Fibroblast of peridontal ligament (primary cell): ENCODE measurements at regions not wholly inside any gene's neighbourhood (a gene's known extent, or its start where the extent isn't known, plus 50 kb on each side); places are given as distances from the start of the nearest gene placed in this dataset.
A peak's percentile ranks its signal among the peaks of the same experiment; 100 is the strongest.
"Not testable (repeated sequence)": the region's sequence is repeated elsewhere in the genome, so short reads cannot be mapped to it uniquely, and the experiment has no call there.

Experiments used
- DNase-seq: peaks from one replicate; pipeline ENCODE4 v3.0.0-alpha.2; 2010; ENCODE audit errors: extremely low read depth

DNA sequence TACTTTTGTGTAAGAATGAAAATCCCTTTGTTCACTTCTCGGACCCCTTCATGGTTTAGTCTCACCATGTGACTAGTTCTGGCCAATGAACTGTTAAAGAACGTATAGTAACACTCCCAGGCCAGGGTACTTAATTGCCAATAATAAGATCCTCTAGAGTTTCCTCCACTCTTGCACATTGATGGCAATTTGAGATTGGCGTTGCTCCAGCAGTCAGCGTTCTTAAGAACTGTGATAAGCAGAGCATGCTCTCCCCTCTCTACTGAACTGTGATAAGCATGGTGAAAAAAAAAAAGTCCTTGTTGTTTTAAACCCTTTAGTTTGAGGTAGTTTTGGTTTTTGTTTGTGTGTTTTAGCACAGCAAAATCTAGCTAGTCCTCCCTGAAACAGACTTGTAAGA, 854.5 kb downstream of the SLC6A15 start:
- DNase-seq = no peak

- DNase-seq = no peak
These were observed 857.8 kb downstream of the SLC6A15 start for GRCh38 chr12:84054811-84055210.

GRCh38 chr12:84047881-84048280, 864.7 kb downstream of the SLC6A15 start:
- no peak for DNase-seq

DNA sequence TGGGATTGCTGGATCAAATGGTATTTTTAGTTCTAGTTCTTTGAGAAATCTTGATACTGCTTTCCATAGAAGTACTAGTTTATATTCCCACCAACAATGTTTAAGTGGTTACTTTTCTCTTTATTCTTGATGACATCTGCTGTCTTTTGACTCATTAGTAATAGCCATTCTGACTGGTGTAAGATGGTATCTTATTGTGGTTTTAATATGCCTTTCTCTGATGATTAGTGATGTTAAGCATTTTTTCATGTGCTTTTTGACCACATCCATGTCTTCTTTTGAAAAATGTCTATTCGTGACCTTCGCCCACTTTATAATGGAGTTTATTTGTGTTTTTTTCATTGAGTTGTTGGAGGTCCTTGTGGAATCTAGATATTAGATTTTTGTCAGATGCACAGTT, 865.7 kb downstream of the SLC6A15 start:
- no peak for DNase-seq

GRCh38 chr12:84043355-84043754, 869.2 kb downstream of the SLC6A15 start:
- DNase-seq = no peak

DNA sequence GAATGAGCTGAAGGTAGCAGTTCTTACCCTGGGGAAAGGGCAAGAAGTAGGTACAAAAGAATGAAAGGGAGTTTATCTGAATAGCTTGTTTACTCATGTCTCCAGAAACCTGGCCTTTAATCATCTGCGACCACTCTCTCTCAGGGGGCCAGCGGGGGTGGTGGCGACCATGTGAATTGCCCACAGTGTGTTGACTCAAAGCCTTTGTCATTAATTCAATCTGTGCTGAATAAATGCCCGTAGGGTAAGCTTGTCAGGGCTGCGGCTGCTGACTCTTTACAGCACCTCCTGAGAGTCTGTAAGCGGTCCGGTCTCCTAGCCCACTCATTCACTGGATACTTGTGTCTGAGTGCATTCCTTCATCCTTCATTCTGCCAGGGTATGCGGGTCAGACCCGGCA, 874.4 kb downstream of the SLC6A15 start:
- no peak for DNase-seq

- DNase-seq = no peak
These were observed 875.7 kb downstream of the SLC6A15 start for GRCh38 chr12:84036912-84037311.

GRCh38 chr12:84035766-84036165, 876.8 kb downstream of the SLC6A15 start:
- no peak for DNase-seq

DNA sequence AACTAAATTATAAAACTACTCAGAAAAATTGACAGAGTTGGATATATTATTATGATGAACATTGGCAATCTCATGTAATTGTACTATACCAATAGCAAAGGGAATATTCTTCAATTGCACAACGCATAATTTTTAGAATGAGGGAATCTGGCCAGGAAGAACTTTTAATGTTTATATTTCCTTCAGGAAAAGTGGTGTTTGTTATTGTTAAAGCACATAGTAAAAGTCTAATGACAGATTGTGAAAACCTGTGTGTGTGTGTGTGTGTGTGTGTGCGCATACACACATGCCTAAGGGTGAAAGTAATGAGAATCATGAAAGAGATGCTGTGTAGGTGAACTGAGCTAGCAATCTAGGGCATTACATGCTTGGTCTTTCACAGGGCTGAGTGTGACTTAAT, 877.7 kb downstream of the SLC6A15 start:
- DNase-seq = peak; percentile 0

- DNase-seq = no peak
These were observed 879.4 kb downstream of the SLC6A15 start for GRCh38 chr12:84033162-84033561.

GRCh38 chr12:84018556-84019179, 893.9 kb downstream of the SLC6A15 start:
- DNase-seq = not testable (repeated sequence)

GRCh38 chr12:84016956-84017355, 895.6 kb downstream of the SLC6A15 start:
- no peak for DNase-seq

DNA sequence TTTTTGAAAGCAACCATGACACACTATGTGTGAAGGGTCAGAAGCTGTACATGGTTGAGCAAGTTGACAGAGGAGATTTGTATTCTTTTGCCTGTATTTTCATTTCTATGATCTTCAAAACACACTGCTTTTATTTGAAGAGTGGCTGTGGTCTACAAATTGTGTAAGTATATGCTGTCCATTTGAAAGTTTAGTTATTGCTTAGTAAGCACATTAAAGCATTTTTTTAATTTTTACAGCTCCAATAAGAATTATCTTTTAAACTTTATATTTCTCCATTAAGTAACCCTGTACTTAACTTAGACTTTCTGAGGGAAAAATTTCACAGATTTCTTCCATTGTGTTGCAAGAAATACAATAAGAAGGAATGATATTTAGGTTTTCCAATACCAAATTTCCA, 915.2 kb downstream of the SLC6A15 start:
- DNase-seq = no peak

DNA sequence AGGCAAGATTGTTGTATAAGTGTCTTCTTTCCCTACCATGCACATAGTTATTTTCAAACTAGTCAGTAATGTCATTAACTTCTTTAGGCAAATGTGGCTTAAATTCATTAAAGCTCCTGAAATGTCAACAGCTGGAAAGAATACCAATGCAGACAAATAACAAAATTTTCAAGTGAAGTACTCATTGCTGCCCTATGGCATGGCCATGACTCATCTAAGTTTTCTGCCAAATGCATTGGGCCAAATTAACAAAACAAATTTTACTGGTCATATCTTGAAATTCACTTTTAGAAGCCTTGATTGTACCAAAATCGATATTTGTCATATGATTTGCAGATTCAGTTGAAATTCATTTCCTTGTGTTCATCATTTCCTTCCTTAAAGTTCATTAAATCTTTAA, 915.9 kb downstream of the SLC6A15 start:
- DNase-seq = peak; percentile 38

DNA sequence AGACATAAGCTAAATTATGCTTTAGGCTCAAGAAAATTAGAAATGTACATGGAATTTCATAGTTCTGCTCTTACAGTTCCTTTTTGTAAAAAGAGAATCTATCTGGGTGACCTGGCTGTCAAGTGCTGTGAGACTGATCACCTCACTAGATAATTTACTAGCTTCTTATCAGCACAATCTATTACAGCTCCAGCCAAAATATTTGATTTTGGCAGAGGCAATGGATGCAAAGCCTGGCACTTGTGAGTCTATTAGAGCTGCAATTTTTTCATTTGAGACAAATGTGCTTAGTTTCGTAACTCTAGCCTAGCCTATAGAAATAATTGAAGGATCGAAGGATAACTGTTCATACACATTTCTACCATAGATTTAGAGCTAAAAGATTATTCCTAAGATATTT, 927.5 kb downstream of the SLC6A15 start:
- DNase-seq = no peak

- DNase-seq = no peak
These were observed 932.2 kb downstream of the SLC6A15 start for GRCh38 chr12:83980398-83980797.

- no peak for DNase-seq
These were observed 932.8 kb downstream of the SLC6A15 start for GRCh38 chr12:83979785-83980184.

GRCh38 chr12:83971781-83972180, 940.8 kb downstream of the SLC6A15 start:
- DNase-seq = no peak

DNA sequence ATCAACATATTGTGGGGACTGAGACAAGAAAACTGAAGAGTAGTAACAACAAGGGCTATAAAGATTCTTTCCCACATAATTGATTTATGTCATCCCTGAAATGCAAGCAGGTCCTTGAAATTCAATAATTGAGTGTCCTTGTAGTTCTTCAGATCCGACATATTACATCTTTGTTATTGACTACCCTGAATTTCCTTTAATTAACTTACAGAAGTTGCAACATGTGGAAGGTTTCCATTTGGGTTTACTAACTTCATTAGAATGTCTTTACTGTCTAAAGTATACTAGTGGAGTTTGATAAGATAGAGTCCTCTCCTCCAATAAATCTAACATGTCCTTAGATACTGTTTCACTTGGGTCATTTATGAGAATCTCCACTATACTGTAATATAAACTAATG, 951.8 kb downstream of the SLC6A15 start:
- no peak for DNase-seq

- peak; percentile 27 for DNase-seq
These were observed 953.6 kb downstream of the SLC6A15 start for GRCh38 chr12:83958997-83959396.

GRCh38 chr12:83954956-83955601, 957.5 kb downstream of the SLC6A15 start:
- no peak for DNase-seq

DNA sequence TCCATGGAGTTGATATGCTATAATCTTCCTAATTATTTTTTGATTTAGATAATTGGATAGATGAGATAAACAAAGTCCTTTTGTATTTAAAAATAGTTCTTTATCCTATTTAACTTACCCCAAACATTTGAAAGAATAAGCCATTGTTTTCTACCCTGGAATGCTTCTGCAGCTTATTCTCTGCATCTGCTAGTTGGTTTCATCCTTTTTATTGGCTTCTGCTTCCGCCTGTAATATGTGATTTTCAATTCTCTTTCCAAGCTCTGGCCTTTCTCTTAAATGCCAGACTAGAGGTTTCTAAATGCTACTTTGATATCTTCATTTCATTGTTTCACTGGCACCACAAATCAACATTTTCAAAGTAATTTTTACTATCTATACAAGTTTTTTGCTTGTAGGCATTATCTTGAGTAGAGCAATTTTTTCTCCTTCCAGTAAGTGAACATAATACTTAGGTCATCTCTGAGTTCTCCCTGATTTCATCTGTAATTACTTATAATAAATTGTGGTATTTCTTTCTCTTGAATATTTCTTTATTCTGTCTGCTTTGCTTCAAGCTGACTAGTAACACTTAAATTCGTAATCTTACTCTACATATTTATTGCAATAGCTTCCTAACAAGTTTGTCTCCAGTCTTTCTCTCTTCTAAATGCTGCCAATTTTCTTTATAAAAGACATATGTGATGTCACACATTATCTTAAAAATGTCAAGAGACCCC, 958.4 kb downstream of the SLC6A15 start:
- DNase-seq = no peak

- DNase-seq = peak; percentile 20
These were observed 966.7 kb downstream of the SLC6A15 start for GRCh38 chr12:83945871-83946270.
